H9 (cell line): ENCODE measurements at regions not wholly inside any gene's neighbourhood (a gene's known extent, or its start where the extent isn't known, plus 50 kb on each side); places are given as distances from the start of the nearest gene placed in this dataset.

ENCODE experiments used
- DNase-seq: peaks from one replicate; pipeline ENCODE4 v3.0.0-alpha.2; 2017
- H2AFZ ChIP-seq: one replicate; pipeline ENCODE4 v1.6.1; 2013; ENCODE audit warnings: mild to moderate bottlenecking, low read length, control low read depth, moderate library complexity
- H2AK5ac ChIP-seq: 2 replicates; pipeline ENCODE4 v1.6.1; 2013; ENCODE audit warnings: low read length, control low read depth, mixed read lengths; ENCODE audit not compliant: insufficient read length
- H2BK120ac ChIP-seq: one replicate; pipeline ENCODE4 v1.6.1; 2013; ENCODE audit warnings: low read depth, mild to moderate bottlenecking, low read length, control low read depth, inconsistent platforms; ENCODE audit not compliant: poor library complexity, severe bottlenecking
- H2BK12ac ChIP-seq: 2 replicates; pipeline ENCODE4 v1.6.1; 2013; ENCODE audit warnings: low read length, control low read depth, mixed read lengths, low read depth; ENCODE audit not compliant: insufficient read length
- H2BK15ac ChIP-seq: 2 replicates; pipeline ENCODE4 v1.6.1; 2013; ENCODE audit warnings: low read depth, low read length, control low read depth
- H2BK20ac ChIP-seq: one replicate; pipeline ENCODE4 v1.6.1; 2013; ENCODE audit warnings: low read depth, mild to moderate bottlenecking, low read length, control low read depth, inconsistent platforms; ENCODE audit not compliant: poor library complexity, severe bottlenecking
- H2BK5ac ChIP-seq: 2 replicates; pipeline ENCODE4 v1.6.1; 2013; ENCODE audit warnings: low read length, control low read depth, mixed read lengths; ENCODE audit not compliant: insufficient read length
- H3K14ac ChIP-seq: 2 replicates; pipeline ENCODE4 v1.6.1; 2013; ENCODE audit warnings: low read length, control low read depth; ENCODE audit not compliant: insufficient read depth
- H3K18ac ChIP-seq: 2 replicates; pipeline ENCODE4 v1.6.1; 2013; ENCODE audit warnings: low read depth, mild to moderate bottlenecking, mixed read lengths, low read length, control low read depth; ENCODE audit not compliant: insufficient read length
- H3K23ac ChIP-seq: 2 replicates; pipeline ENCODE4 v1.6.1; 2013; ENCODE audit warnings: low read length, control low read depth, mixed read lengths, low read depth; ENCODE audit not compliant: insufficient read length
- H3K23me2 ChIP-seq: 2 replicates; pipeline ENCODE4 v1.6.1; 2013; ENCODE audit warnings: low read depth, mild to moderate bottlenecking, mixed read lengths, low read length, control low read depth; ENCODE audit not compliant: insufficient read length, poor library complexity, severe bottlenecking
- H3K27ac ChIP-seq: 2 replicates; pipeline ENCODE4 v1.5.1; 2013; ENCODE audit warnings: low read length, control low read depth, mixed read lengths, low read depth; ENCODE audit not compliant: insufficient read length
- H3K27me3 ChIP-seq: 2 replicates; pipeline ENCODE4 v1.6.1; 2013; ENCODE audit warnings: low read length, control low read depth, inconsistent platforms; ENCODE audit not compliant: insufficient read depth
- H3K4ac ChIP-seq: 2 replicates; pipeline ENCODE4 v1.6.1; 2013; ENCODE audit warnings: low read depth, mild to moderate bottlenecking, control low read depth, inconsistent platforms, low read length, moderate library complexity
- H3K4me1 ChIP-seq: 2 replicates; pipeline ENCODE4 v1.6.1; 2013; ENCODE audit warnings: low read length, control low read depth, inconsistent platforms; ENCODE audit not compliant: insufficient read depth
- H3K4me2 ChIP-seq: 2 replicates; pipeline ENCODE4 v1.6.1; 2013; ENCODE audit warnings: low read length, control low read depth, mixed read lengths; ENCODE audit not compliant: insufficient read length, insufficient read depth
- H3K56ac ChIP-seq: 2 replicates; pipeline ENCODE4 v1.6.1; 2013; ENCODE audit warnings: low read depth, mild to moderate bottlenecking, mixed read lengths, low read length, control low read depth; ENCODE audit not compliant: insufficient read length
- H3K79me1 ChIP-seq: 2 replicates; pipeline ENCODE4 v1.6.1; 2013; ENCODE audit warnings: low read depth, mild to moderate bottlenecking, moderate library complexity, low read length, control low read depth, inconsistent platforms; ENCODE audit not compliant: insufficient read depth, poor library complexity, severe bottlenecking
- H3K79me2 ChIP-seq: 2 replicates; pipeline ENCODE4 v1.6.1; 2013; ENCODE audit warnings: low read length, control low read depth, inconsistent platforms; ENCODE audit not compliant: insufficient read depth
- H3K9ac ChIP-seq: 2 replicates; pipeline ENCODE4 v1.6.1; 2013; ENCODE audit warnings: low read length, control low read depth, mixed read lengths; ENCODE audit not compliant: insufficient read length; ENCODE audit errors: extremely low read depth
- H3K9me3 ChIP-seq: one replicate; pipeline ENCODE4 v1.6.1; 2013; ENCODE audit warnings: low read depth, low read length, inconsistent platforms; ENCODE audit not compliant: control insufficient read depth
- H3T11ph ChIP-seq: one replicate; pipeline ENCODE4 v1.6.1; 2013; ENCODE audit warnings: mild to moderate bottlenecking, low read length, control low read depth, inconsistent platforms
- H4K20me1 ChIP-seq: one replicate; pipeline ENCODE4 v1.6.1; 2013; ENCODE audit not compliant: control insufficient read depth, insufficient read length, insufficient read depth
- H4K5ac ChIP-seq: 2 replicates; pipeline ENCODE4 v1.6.1; 2013; ENCODE audit warnings: low read depth, mild to moderate bottlenecking, mixed read lengths, low read length, control low read depth; ENCODE audit not compliant: insufficient read length
- H4K8ac ChIP-seq: replicated peaks from 2 replicates; pipeline ENCODE4 v1.6.1; 2013; ENCODE audit warnings: low read length, control low read depth, mixed read lengths, low read depth; ENCODE audit not compliant: insufficient read length
- H4K91ac ChIP-seq: 2 replicates; pipeline ENCODE4 v1.6.1; 2013; ENCODE audit warnings: low read depth, mild to moderate bottlenecking, moderate library complexity, mixed read lengths, low read length, control low read depth; ENCODE audit not compliant: insufficient read length
- H3K27ac Mint-ChIP-seq, 3 experiments: 2 replicates in 2 of 3; 3 replicates in 1 of 3; pipeline ENCODE4 v1.8.0; 2020 to 2021; ENCODE audit warnings: mixed read lengths in 3 of 3, mild to moderate bottlenecking in 1 of 3, moderate library complexity in 1 of 3
- H3K27me3 Mint-ChIP-seq: 2 replicates; pipeline ENCODE4 v1.8.0; 2021; ENCODE audit warnings: low read depth, mild to moderate bottlenecking, moderate library complexity, mixed read lengths
- H3K36me3 Mint-ChIP-seq, 3 experiments: 2 replicates in 2 of 3; 3 replicates in 1 of 3; pipeline ENCODE4 v1.8.0; 2020 to 2021; ENCODE audit warnings: low read depth in 3 of 3, mixed read lengths in 3 of 3; ENCODE audit not compliant: insufficient read depth in 1 of 3
- H3K4me1 Mint-ChIP-seq, 2 experiments: 2 replicates each; pipeline ENCODE4 v1.8.0; 2020; ENCODE audit warnings: mixed read lengths in 2 of 2
- H3K4me3 Mint-ChIP-seq, 2 experiments: 2 replicates in 1 of 2; 3 replicates in 1 of 2; pipeline ENCODE4 v1.8.0; 2020 to 2021; ENCODE audit warnings: mild to moderate bottlenecking in 2 of 2, mixed read lengths in 2 of 2, moderate library complexity in 1 of 2
- H3K9me3 Mint-ChIP-seq, 2 experiments: 2 replicates in 1 of 2; 3 replicates in 1 of 2; pipeline ENCODE4 v1.8.0; 2020; ENCODE audit warnings: mild to moderate bottlenecking in 2 of 2, mixed read lengths in 2 of 2, moderate library complexity in 1 of 2
- CTCF ChIP-seq: fragments of 200-600 bp; sonication (generic); conservative IDR thresholded peaks from 3 replicates; pipeline ENCODE4 v1.8.0; 2021; ENCODE audit warnings: antibody characterized with exemption, mild to moderate bottlenecking
- WGBS: extraction: QIAGEN DNeasy Blood & Tissue Kit; methylation state at CpG from one replicate; pipeline ENCODE4 v1.1.7; 2013; ENCODE audit warnings: missing lambda C conversion rate, low lambda C conversion rate, mixed read lengths; ENCODE audit not compliant: insufficient read length; ENCODE audit errors: extremely low coverage; 5-methylcytosine and 5-hydroxymethylcytosine counted together

- Histone ChIP-seq H4K5ac (no peak overlapping the region), H2BK20ac (no peak overlapping the region), H3K27me3 (no peaks in the 10 kb centered on the region), H3K23me2 (no peaks in the 10 kb centered on the region), H3K56ac (no peak overlapping the region), H3K79me1 (no peaks in the 10 kb centered on the region), H3K27ac (no peak overlapping the region), H3K4ac (no peak overlapping the region), H4K20me1 (no peaks in the 10 kb centered on the region), H3K23ac (no peak overlapping the region), H2BK5ac (no peak overlapping the region), H4K8ac (no peak overlapping the region), H2AK5ac (no peak overlapping the region), H3K79me2 (no peaks in the 10 kb centered on the region), H2BK12ac (no peak overlapping the region), H2BK120ac (no peak overlapping the region), H2BK15ac (no peak overlapping the region), H3K14ac (no peak overlapping the region), H4K91ac (no peak overlapping the region), H2AFZ (peak overlapping the region; percentile 16), H3K4me2 (no peak overlapping the region), H3K4me1 (no peaks in the 10 kb centered on the region), H3K9ac (no peak overlapping the region), H3T11ph (no peak overlapping the region), H3K18ac (no peak overlapping the region), H3K9me3 (no peaks in the 10 kb centered on the region)
- no CpG with 5 or more reads among the region's 5 CpGs for WGBS
- H3K36me3 Mint-ChIP-seq = no peaks in the 10 kb centered on the region
- H3K27ac Mint-ChIP-seq = no peak overlapping the region
- H3K27me3 Mint-ChIP-seq = peaks cover 4% of the 10 kb centered on the region
- no peak for TF ChIP-seq CTCF
- no peaks in the 10 kb centered on the region for H3K9me3 Mint-ChIP-seq
- H3K4me3 Mint-ChIP-seq = no peak overlapping the region
- H3K4me1 Mint-ChIP-seq = peaks cover 0 to 3% of the 10 kb centered on the region in 2 experiments; a peak in 2 of 4 replicates
- no peak for DNase-seq
Observed at GRCh38 chr9:84129529-84129928, 148.9 kb downstream of the RMI1 start.
